ENCODE measurements at regions not wholly inside any gene's neighbourhood (a gene's known extent, or its start where the extent isn't known, plus 50 kb on each side); places are given as distances from the start of the nearest gene placed in this dataset.

GRCh38 chr15:61281328-61281727 lies 52.2 kb upstream of the RORA start:
- Histone ChIP-seq H2BK120ac (ENCODE audit: low read depth, low read length) (no peak overlapping the region), H4K8ac (ENCODE audit: low read depth in 2 of 2, low read length in 2 of 2) (no peak overlapping the region), H4K20me1 (ENCODE audit: insufficient read depth, low read length) (no peaks in the 10 kb centered on the region), H3K27ac (ENCODE audit: insufficient read depth, low read length) (no peak overlapping the region), H3K56ac (ENCODE audit: extremely low read depth, insufficient read depth, low read length) (no peak overlapping the region), H3K79me1 (ENCODE audit: low read depth in 1 of 2, low read length in 2 of 2) (no peaks in the 10 kb centered on the region), H2AK5ac (ENCODE audit: low read depth, low read length) (no peak overlapping the region), H3K4me1 (ENCODE audit: control insufficient read depth, insufficient read depth, low read length) (no peaks in the 10 kb centered on the region), H2BK20ac (ENCODE audit: low read depth, low read length) (no peak overlapping the region), H3K36me3 (ENCODE audit: control insufficient read depth, insufficient read depth, low read length) (no peaks in the 10 kb centered on the region), H3K27me3 (ENCODE audit: control insufficient read depth, insufficient read depth, low read length) (no peaks in the 10 kb centered on the region), H2AFZ (replicated peaks; ENCODE audit: low read length, poor library complexity) (no peak overlapping the region), H3K4ac (ENCODE audit: low read depth, low read length) (no peak overlapping the region), H2AK9ac (replicated peaks; ENCODE audit: low read depth, low read length, poor library complexity) (no peak overlapping the region), H2BK5ac (ENCODE audit: low read depth, low read length, poor library complexity, severe bottlenecking) (no peak overlapping the region), H2BK15ac (ENCODE audit: low read depth, low read length) (no peak overlapping the region), H3K18ac (ENCODE audit: low read depth, low read length) (no peak overlapping the region), H3K9me1 (ENCODE audit: insufficient read depth, low read length) (no peaks in the 10 kb centered on the region), H4K91ac (ENCODE audit: insufficient read depth, low read depth, low read length) (no peak overlapping the region), H3K4me3 (ENCODE audit: insufficient read depth, low read depth, low read length) (no peak overlapping the region), H3K9me3 (ENCODE audit: control insufficient read depth, insufficient read depth, low read length) (no peaks in the 10 kb centered on the region), H4K5ac (ENCODE audit: low read depth, low read length) (no peak overlapping the region), H3K14ac (replicated peaks; ENCODE audit: low read depth, low read length) (no peak overlapping the region), H3K4me2 (ENCODE audit: low read depth, low read length) (no peak overlapping the region), H3K23ac (ENCODE audit: low read depth, low read length) (no peak overlapping the region), H3K9ac (ENCODE audit: low read depth, low read length) (no peak overlapping the region)
- ChIA-PET POLR2A (ENCODE audit: unreplicated experiment) (no interaction called here), CTCF (no interaction called here)
- intact Hi-C loops (cut with micrococcal nuclease) (no loop called here), in situ Hi-C loops (cut with MboI; ENCODE audit: low sequenced_read_pairs) (no loop called here), dilution Hi-C loops (cut with HindIII; ENCODE audit: low sequenced_read_pairs, unreplicated experiment) (no loop called here)
- no TSS peak for BruUV-seq (replicated peaks)
- TF ChIP-seq MAZ (IDR thresholded peaks at IDR 0.05; ENCODE audit: borderline replicate concordance, low read depth, low read length) (no peak), FOS (IDR thresholded peaks at IDR 0.05; ENCODE audit: low read depth, low read length) (no peak), CHD1 (IDR thresholded peaks at IDR 0.05; ENCODE audit: low read depth, low read length) (no peak)
- ATAC-seq (ENCODE audit: low read depth): no peak
- no peak for DNase-seq
- WGBS, 2 experiments (ENCODE audit: extremely low coverage in 2 of 2, insufficient read length in 1 of 2): no CpG with 5 or more reads among the region's 1 CpG
